Activated T-cell treated with anti-CD3 and anti-CD28 coated beads, Interleukin-2, amount 50 U/mL, for 1 hour (primary cell): ENCODE measurements at regions not wholly inside any gene's neighbourhood (a gene's known extent, or its start where the extent isn't known, plus 50 kb on each side); places are given as distances from the start of the nearest gene placed in this dataset.

Source experiments
- DNase-seq: peaks from one replicate; pipeline ENCODE4 v3.0.0-alpha.2; 2020

DNA sequence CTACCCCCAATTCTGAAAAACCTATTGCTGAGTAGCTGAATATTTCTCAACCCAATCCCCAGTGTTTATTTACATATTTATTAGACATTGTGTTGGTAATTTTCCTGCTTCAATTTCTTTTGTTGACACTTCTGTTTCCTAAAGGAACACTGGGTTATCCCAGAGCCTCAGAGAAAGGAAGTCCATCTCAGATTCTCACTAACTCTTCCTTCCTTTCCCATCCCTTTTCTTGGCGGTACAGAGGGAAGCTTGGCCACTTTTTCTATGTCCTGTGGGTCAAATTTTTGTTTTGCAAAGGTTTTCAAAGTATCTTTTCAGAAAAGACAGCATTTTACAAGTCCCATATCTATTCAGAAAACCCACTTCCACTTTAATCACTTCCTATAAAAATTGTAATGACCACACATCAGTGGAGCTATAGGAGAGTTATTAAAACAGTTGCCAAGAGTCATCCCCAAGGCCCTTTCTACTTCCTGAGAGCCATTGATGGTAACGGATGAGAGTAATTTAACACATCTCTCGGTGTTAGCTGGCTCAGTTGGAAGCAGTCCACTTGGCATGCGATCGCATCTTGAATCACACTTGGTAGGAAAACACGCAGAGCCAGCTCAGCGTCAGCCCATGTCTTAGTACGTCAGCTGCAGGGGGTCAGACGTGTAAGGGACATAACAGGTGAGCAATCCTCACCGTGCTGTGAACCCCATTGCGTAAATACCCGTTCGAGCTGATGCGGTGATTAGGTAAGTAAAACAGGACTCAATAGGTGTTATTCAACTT lies 231.1 kb upstream of the ADARB2 start:
- no peak for DNase-seq

DNA sequence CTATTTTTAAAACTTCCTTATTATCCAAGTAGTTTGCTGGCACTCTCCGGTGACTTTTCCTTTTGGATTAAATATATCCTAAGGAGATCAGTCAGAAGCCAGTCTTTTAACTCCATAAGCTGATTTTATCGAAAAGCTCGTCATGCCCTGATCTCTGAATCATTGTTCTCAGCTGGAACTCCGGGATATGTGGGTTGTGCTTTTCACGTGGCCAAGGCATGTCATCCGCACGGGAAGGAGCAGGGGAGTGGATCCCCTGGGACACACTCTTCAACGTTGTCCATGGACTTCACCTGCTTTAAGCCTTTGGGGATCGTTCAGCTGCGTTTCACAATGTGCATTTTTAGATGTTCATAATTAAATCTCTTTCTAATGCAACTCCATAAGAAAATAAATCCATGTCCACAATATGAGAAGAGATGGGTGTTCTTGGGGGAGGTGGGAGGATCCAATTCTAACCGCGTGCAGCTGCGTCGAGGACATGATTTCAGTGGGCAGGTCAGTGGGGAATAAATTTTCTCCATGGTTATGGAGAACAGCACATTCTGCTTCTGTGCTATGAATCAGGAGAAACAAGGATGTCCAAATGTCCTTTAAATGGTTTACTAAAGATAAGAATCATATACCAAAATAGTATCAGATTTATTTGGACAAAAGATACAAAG lies 229.5 kb upstream of the ADARB2 start:
- no peak for DNase-seq

DNA sequence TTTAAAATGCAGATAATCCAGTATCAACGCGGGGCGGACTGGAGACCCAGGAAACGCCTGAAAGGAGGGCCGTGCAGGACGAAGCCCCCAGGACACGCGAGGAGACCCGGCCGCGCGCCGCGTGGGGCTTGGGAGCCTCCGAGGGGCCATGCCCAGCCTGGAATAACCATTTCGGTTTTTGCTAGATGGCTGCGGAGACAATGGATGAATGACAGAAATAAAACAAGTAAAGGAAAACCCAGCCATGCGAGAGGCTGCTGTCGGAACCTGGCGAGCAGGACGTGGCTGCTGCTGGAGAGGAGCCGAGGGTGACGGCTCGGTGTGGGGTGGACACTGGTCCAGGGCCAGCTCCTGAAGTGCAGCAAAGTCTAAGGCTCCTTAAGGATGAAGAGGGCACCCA lies 227.2 kb upstream of the ADARB2 start:
- no peak for DNase-seq

DNA sequence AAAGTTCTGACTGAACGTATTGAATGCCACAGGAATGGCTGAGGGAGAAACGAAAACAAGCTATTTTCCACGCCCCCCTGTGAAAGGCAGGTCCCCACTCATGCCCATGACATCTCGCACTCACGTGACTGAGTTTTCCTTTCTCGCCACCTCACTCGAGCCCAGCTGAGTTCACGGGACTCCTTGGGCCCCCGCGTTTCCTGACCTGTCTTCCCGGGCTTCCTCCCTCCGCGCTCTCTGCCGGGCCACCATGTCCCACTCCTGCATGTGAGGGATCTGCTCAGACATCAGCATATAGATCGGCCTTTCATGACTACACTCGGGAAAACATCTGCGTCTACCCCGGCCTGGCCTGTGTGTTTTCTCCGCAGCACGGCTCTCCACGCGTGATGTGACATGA lies 226.0 kb upstream of the ADARB2 start:
- DNase-seq, result no peak

DNA sequence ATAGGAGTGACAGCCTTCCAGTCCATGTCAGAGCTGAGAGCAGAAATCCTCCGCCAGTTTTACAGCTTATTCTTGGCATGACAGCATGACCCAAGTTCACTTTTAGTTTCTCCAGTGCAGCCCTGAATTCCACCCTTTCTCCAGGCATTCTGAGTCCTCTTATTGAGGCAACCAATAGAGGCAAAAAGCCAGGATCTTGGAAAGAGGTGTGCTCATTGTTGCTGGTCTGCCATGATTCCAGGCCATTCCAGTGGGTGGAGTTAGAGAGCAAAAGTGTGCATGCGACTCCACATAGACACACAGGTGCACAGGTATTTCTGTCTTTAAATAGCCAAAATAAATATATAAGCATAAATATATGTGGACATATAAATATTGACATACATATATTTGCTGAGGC lies 224.7 kb upstream of the ADARB2 start:
- DNase-seq, result no peak

DNA sequence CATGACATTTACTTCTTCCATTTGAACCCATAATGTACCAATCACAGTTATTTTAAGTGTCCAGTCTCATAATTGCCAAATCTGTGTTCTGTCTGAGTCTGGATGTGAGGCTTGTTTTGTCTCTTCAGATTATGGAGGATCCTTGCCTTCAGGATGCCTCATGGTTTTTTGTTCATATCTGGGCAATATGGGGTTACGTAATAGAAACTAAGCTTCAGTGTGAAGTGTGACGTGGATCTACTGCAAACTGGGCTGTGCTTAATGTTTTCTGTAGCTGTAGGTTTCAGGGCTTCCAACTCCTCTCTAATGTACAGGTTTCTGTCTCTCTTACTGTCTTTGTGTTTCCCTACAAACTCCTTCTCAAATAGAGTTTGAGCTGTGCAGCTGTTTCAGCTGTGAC lies 223.7 kb upstream of the ADARB2 start:
- DNase-seq, result no peak

DNA sequence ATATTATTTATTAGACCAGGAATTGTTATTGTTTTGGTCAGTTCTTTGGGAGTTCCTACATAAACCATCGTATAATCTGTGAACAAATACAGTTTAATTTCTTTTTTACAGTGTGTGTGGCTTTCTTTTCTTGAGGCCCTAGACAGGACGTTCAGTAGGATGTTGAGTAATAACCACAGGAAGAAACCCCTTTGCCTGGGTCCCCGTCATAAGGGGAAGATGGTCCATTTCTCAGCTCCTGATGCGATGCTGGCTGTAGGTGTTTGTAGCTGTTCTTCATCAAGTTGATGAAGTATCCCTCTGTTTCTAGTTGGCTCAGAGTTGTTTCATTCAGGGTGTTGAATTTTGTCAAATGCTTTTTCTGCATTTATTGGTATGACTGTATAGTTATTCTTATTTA lies 219.7 kb upstream of the ADARB2 start:
- DNase-seq, result no peak

DNA sequence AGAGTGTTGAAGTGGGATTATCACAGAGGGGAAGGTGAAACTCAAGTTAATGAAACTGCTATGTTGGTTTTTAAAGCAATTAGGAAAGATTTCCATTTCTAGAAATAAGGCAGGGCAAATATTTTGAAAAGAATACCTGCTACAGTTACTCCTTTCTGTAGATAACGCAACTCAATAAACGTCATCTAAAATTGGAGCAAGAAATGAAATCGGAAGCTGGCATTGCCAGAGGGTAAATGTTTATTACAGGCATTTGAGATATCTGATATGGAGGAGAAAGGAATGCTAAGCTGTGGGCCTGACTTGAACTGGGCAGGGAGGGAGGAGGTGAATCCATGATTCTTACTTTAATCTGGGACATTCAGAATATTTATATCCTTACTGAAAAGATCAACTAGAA lies 217.0 kb upstream of the ADARB2 start:
- DNase-seq, result no peak

DNA sequence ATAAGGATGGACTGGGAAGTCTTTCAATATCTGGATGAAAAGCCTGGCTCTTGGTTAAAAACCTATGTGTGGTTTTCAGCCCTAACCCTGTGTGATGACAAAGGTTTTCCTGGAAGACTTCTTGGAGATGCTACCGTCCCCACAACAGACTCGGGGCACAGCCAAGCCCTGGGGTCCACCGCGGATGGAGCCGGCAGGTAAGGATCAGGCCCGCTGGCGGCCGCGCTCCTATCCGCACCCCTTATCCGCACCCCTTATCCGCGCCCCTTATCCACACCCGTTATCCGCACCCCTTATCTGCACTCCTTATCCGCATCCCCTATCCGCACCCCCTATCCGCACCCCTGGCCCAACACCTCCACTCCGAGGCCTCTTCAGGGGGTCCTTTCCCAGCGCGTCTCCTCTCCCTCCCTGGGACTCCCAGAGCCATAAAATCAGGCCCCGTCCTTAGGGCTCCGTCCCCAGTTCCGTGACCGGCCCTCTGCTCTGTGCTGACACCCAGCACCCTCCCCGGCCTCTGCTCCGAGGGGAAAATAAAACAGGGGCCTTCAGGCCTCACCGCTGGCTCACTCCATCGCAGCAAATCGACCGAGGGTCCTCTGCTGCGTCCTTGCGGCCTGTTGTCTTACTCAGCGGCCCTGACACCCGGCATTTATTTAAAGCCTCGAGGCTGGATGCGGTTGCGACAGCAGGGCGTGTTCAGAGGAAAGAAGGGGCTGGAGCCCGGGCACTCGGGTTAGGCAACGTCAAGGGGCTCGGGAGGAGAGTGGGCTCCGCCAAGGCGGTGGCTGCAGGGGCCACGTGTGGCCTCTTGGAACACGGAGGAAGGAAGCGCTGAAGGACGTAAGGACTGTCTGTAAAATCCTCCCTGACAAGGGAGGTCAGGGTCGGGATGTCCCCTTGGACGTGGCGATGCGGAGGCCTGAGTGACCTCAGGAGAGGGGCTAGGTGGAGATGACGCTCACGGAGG lies 215.1 kb upstream of the ADARB2 start:
- no peak for DNase-seq

DNA sequence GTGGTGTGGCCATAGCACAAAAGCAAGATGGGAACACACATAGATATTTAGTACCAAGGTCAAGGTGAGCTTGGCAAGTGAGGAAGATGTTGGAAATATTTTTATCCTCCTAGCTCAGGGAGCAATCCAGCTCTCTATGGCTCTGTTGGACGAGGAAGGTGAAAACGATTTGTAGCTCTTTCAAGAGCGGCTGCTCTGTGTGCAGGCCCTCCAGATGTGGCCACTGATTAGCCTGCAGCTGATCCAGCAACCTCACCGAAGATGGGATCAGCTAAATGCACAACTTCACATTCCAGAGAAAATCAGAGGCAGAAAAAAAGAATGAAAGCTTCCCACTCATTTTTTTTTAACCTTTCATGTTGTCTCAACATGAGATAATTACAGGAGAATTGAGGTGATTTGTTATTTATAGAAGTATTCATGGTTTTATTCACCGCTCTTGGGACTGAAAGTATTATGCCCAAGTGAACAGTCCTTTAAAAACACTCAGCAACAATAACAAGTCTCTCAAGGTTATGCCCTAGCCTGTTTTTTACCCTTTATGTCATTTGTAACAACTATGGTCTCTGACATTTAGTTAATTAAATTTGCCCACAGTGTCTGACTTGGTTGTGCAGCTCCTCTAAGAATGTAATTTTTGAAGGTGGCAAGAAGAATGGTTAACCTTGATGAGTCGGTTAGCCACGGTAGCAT lies 213.6 kb upstream of the ADARB2 start:
- DNase-seq, result no peak

DNA sequence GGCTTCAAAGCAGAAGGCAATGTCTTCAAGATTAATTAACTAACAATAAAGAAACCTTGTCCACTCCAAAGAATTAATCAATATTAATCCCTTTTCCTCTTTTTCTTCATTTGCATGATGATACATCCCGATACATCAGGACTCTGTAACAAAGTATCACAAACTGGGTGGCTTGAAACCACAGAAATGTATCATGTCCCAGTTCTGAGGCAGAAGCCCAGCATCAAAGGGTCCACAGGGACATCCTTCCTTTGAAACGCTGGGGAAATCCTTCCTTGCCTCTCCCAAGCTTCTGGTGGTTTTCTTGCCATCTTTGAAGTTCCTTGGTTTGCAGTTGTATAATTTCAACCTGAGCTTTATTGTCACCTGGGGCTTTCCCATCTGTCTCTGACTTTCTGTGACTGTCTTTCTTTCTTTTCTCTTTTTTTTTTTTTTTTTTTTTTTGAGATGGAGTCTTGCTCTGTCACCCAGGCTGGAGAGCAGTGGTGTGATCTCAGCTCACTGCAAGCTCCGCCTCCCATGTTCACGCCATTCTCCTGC lies 210.2 kb upstream of the ADARB2 start:
- no peak for DNase-seq

DNA sequence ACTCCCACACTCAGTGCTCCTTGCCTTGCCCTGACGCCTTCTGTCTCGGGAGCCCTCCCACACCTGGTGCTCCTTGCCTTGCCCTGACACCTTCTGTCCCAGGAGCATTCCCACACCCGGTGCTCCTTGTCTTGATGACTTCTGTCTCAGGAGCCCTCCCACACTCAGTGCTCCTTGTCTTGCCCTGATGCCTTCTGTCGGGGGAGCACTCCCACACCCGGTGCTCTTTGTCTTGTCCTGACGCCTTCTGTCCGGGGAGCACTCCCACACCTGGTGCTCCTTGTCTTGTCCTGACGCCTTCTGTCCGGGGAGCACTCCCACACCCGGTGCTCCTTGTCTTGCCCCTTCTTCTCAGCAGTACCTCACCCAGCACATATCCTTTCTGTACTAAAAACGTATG lies 207.2 kb upstream of the ADARB2 start:
- no peak for DNase-seq

DNA sequence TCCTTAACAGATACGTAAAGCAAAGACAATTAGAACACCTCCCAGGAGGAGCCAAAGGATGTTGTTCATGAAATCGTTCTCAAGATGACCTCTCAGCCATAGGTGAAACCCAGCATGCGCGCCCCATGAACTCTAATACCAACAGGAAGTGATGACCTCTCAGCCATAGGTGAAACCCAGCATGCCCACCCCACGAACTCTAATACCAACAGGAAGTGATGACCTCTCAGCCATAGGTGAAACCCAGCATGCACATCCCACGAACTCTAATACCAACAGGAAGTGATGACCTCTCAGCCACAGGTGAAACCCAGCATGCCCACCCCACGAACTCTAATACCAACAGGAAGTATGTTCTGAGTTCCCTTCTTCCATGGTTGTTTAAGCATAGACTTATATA lies 205.2 kb upstream of the ADARB2 start:
- DNase-seq, result no peak

DNA sequence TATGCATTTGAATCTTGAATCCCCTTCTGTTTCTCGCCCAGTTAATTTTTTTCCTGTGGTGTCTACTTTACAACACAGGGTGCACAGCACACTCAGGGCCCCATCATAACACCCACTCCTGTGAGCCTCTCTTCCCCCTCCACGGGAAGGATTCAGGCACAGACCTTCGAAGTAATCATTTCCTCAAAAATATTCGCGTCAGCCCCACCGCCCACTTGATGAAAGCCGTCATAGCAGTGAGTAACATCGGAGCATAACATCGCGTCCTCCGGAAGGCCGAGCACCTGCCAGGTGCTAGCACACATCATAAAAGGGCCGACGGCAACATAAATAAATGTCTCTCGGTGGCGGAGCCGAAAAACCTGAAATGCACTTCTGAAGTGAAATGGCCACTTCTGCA lies 201.7 kb upstream of the ADARB2 start:
- DNase-seq, result peak; percentile 35

DNA sequence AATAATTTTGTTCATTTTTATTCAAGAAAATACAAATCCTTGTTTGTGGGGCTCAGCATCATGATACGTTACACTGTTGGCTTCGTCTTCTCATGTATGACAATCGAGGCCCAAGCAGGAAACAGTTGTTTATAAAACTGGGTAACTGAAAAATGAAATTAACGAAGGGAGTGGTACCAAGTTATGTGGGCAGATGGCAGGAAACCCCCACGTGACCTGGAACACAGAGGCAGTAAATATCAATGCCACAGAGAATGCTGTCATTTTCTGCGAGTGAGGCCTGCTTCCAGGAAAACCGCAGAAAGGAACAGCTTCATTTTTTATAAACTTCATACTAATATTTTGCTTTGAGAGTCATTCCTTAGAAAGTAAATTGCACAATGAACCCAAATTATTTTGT lies 201.0 kb upstream of the ADARB2 start:
- no peak for DNase-seq

DNA sequence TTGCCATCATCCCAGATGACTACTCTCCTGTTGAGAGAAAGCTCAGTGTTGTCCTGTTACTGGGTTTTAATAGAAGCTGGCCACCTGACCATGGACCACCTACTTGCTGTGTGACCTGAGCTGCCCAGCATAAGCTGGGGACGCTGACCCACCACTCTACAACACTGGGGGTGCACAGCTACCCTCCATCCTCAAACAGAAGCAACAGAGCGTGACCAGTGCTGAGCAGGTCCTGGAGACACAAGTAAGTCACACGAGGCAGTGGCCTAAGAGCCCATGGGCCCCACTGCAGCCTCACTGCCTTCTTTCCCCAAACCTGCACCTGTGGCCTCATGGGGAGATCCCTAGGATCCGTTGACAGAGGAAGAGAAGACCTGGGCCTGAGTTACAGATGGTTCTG lies 198.6 kb upstream of the ADARB2 start:
- DNase-seq, result no peak

DNA sequence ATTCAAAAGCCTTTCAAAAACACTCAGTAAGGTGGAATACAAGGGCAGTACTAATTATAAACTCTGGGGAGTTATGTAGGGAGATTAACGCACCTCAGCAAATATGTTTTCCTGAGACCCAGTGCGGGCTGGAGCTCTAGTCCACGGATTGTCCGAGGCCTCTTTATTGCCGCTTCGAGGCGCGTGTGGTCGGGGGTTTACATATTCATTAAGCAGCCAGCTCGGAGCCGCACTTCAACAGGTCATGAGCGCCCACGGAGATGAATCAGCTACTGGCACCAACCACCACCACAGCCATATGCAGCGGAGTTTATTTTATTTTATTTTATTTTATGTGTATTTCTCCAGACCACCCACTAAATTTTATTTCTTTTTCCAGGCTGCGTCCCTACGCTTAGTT lies 195.9 kb upstream of the ADARB2 start:
- DNase-seq, result no peak

DNA sequence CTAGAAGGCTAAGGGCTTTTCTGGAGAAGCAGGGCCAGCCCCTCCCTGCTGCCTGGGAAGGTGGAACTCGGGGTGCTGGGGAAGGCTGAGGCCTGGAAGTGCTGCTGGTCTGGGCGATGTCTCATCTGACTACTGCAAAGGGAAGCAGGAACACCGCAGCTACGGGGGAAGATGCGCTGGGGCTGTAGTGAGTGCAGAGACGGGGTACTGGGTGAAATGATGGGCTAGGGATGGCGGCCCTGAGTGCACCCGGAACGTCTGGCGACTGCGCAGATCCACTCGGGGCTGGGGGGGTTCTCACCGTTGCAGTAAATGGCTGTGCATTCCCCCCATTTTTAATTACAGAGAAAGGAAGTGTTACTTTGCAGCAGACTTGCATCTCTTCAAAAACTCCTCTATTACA lies 195.4 kb upstream of the ADARB2 start:
- no peak for DNase-seq

DNA sequence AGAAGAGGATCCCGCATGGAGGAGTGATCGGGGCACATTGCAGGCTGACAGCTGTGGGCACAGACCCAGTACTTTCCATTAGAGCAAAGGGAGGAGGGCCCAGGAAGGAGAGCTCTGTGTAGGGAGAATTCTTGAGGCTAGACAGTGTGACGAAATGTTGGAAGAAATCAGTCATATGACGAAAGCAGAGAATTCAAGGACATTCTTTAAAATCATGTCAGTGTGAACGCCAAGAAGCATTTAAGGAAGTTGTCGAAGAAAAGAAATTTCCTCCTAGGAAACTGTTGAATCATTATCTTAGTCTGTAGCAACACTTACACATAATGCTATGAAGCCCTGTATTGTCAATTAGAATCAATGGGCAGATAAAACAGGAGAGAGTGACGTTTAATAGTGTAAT lies 191.3 kb upstream of the ADARB2 start:
- no peak for DNase-seq

DNA sequence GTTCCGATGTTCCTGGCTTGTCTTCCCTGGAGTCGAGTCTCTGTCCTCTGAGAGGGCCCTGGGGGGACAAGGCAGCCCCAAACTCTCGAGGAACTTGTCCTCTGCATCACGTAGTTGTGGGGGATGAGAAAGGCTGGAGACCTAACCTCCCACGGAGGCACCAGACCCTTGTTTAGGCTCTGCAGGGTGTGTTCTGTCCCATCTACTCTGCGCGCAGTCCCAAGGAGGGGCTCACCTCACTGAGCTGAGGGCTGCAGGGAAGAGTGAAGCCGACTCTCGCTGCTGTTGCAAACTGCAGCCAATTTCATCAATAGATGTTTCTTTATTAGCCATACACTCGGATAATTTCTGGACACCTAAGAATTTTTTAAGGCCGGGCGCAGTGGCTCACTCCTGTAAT lies 186.7 kb upstream of the ADARB2 start:
- DNase-seq, result no peak

DNA sequence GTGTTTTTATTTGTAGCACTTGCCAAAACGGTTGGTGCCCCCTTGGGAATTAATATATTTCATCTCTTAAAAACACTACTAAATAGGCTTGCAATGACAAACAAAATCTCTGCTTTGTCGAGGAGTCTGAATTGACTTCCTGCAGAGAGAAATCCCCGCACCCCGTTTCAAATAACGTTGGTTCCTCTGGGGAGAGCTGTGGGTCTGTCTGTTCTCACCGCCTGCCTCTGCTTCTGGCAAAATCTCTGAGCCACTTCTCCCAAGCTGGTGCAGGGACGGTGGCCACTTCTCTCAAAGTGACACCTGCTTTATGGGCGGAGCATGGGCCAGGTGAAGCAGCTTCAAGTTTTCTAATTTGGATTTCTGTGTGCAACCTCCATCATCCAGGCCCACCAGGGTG lies 186.3 kb upstream of the ADARB2 start:
- no peak for DNase-seq

DNA sequence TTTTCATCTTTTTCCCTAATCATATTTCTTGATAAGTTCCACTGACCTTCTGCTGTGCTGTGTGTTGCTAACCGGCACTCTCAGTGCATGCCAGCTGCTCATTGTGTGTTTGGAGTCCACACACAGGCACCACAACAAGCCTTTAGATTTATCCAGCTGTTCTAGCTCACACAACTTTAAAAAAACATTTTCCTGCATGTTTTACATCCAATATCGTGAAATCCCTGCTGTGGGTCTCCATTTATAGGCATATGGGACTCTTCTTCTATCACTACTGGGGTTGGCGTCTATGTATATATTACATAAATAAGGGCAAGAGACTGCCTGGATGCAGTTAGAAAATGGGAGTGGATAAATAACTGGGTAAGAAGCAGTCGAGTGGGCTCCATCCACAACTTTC lies 183.6 kb upstream of the ADARB2 start:
- no peak for DNase-seq

DNA sequence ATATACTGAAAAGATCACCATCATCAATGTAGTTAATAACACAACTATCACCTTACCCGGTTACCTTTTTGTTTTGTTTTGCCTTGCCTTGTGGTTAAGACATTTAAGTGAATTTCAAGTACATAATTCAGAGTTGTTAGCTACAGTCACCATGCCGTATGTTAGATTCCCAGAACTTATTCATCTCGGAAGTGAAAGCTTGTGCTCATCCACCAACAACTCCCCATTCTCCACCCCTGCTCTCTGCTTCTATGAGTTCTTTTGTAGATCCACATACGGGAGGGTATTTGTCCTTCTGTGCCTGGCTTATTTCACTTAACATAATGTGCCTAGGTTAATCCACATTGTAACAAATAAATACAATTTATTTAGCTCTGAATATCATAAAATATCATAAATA lies 182.8 kb upstream of the ADARB2 start:
- no peak for DNase-seq
